Urinary bladder (tissue), 3 donors: ENCODE measurements at regions not wholly inside any gene's neighbourhood (a gene's known extent, or its start where the extent isn't known, plus 50 kb on each side); places are given as distances from the start of the nearest gene placed in this dataset.

ENCODE experiments used
- DNase-seq: peaks from one replicate; pipeline ENCODE4 v3.0.0-alpha.2; 2015; ENCODE audit errors: extremely low spot score
- H3K27ac ChIP-seq: one replicate; pipeline ENCODE4 v1.5.1; 2013; ENCODE audit warnings: low read depth, mild to moderate bottlenecking, moderate library complexity
- H3K36me3 ChIP-seq: one replicate; pipeline ENCODE4 v1.6.1; 2013; ENCODE audit warnings: mild to moderate bottlenecking, moderate library complexity; ENCODE audit not compliant: insufficient read depth
- H3K4me1 ChIP-seq: one replicate; pipeline ENCODE4 v1.6.1; 2013; ENCODE audit warnings: mild to moderate bottlenecking, moderate library complexity; ENCODE audit not compliant: insufficient read depth
- H3K4me3 ChIP-seq: one replicate; pipeline ENCODE4 v1.5.1; 2013; ENCODE audit warnings: low read depth, low read length
- WGBS: extraction: QIAGEN DNeasy Blood & Tissue Kit; methylation state at CpG from one replicate; pipeline ENCODE4 v1.1.7; 2013; 5-methylcytosine and 5-hydroxymethylcytosine counted together
- donor health status: healthy with polysubstance abuse.
- donor health status: healthy.

- Histone ChIP-seq H3K4me1 (no peaks in the 10 kb centered on the region), H3K4me3 (no peak overlapping the region), H3K27ac (no peak overlapping the region), H3K36me3 (no peaks in the 10 kb centered on the region)
- no peak for DNase-seq
- 90% methylated on average over 1 of the region's 1 CpG for WGBS
Observed at GRCh38 chr5:82674671-82675070, 396.5 kb upstream of the RPS23 start.

GRCh38 chr5:82673057-82673809 lies 395.1 kb upstream of the RPS23 start:
- 47% methylated on average over 6 of the region's 6 CpGs for WGBS
- H3K36me3 ChIP-seq: no peaks in the 10 kb centered on the region
- DNase-seq: no peak
- H3K27ac ChIP-seq: no peak overlapping the region
- no peaks in the 10 kb centered on the region for H3K4me1 ChIP-seq
- no peak overlapping the region for H3K4me3 ChIP-seq

GRCh38 chr5:82670692-82671091 lies 392.5 kb upstream of the RPS23 start:
- WGBS: 96% methylated on average over 3 of the region's 3 CpGs
- H3K27ac ChIP-seq: no peak overlapping the region
- H3K4me3 ChIP-seq: no peak overlapping the region
- H3K36me3 ChIP-seq: no peaks in the 10 kb centered on the region
- H3K4me1 ChIP-seq: no peaks in the 10 kb centered on the region
- DNase-seq: no peak

- Histone ChIP-seq H3K4me1 (no peaks in the 10 kb centered on the region), H3K36me3 (no peaks in the 10 kb centered on the region), H3K4me3 (no peak overlapping the region), H3K27ac (no peak overlapping the region)
- WGBS: 85% methylated on average over 1 of the region's 1 CpG
- DNase-seq: no peak
Observed at GRCh38 chr5:82669720-82670119, 391.6 kb upstream of the RPS23 start.

GRCh38 chr5:82666312-82666711 lies 388.2 kb upstream of the RPS23 start:
- no peak for DNase-seq
- H3K4me1 ChIP-seq: no peaks in the 10 kb centered on the region
- no peak overlapping the region for H3K4me3 ChIP-seq
- H3K36me3 ChIP-seq: no peaks in the 10 kb centered on the region
- no peak overlapping the region for H3K27ac ChIP-seq
- over 99% methylated on average over 2 of the region's 2 CpGs for WGBS

GRCh38 chr5:82664732-82665131 lies 386.6 kb upstream of the RPS23 start:
- H3K36me3 ChIP-seq: no peaks in the 10 kb centered on the region
- no peak overlapping the region for H3K4me3 ChIP-seq
- no peak for DNase-seq
- WGBS: 67% methylated on average over 3 of the region's 3 CpGs
- no peak overlapping the region for H3K27ac ChIP-seq
- H3K4me1 ChIP-seq: no peaks in the 10 kb centered on the region

GRCh38 chr5:82663225-82663624 lies 385.1 kb upstream of the RPS23 start:
- WGBS: 95% methylated on average over 4 of the region's 4 CpGs
- no peak for DNase-seq
- no peaks in the 10 kb centered on the region for H3K36me3 ChIP-seq
- no peak overlapping the region for H3K27ac ChIP-seq
- H3K4me3 ChIP-seq: no peak overlapping the region
- no peaks in the 10 kb centered on the region for H3K4me1 ChIP-seq

GRCh38 chr5:82662340-82662739 lies 384.2 kb upstream of the RPS23 start:
- no peak overlapping the region for H3K27ac ChIP-seq
- WGBS: 48% methylated on average over 1 of the region's 1 CpG
- no peak overlapping the region for H3K4me3 ChIP-seq
- no peaks in the 10 kb centered on the region for H3K4me1 ChIP-seq
- H3K36me3 ChIP-seq: no peaks in the 10 kb centered on the region
- DNase-seq: no peak

- no peak overlapping the region for H3K4me3 ChIP-seq
- no peaks in the 10 kb centered on the region for H3K4me1 ChIP-seq
- WGBS: 88% methylated on average over 1 of the region's 1 CpG
- no peaks in the 10 kb centered on the region for H3K36me3 ChIP-seq
- no peak for DNase-seq
- H3K27ac ChIP-seq: no peak overlapping the region
Observed at GRCh38 chr5:82661933-82662332, 383.8 kb upstream of the RPS23 start.

- Histone ChIP-seq H3K4me3 (no peak overlapping the region), H3K27ac (no peak overlapping the region)
- 91% methylated on average over 2 of the region's 2 CpGs for WGBS
Observed at GRCh38 chr5:82661462-82661861, 383.3 kb upstream of the RPS23 start.

GRCh38 chr5:82659115-82659514 lies 381.0 kb upstream of the RPS23 start:
- no peaks in the 10 kb centered on the region for H3K4me1 ChIP-seq
- 80% methylated on average over 2 of the region's 2 CpGs for WGBS
- DNase-seq: no peak
- H3K4me3 ChIP-seq: no peak overlapping the region
- no peak overlapping the region for H3K27ac ChIP-seq
- no peaks in the 10 kb centered on the region for H3K36me3 ChIP-seq

More at GRCh38 chr5:82661462-82661861, 383.3 kb upstream of the RPS23 start:
- no peak for DNase-seq
- Histone ChIP-seq H3K36me3 (no peaks in the 10 kb centered on the region), H3K4me1 (no peaks in the 10 kb centered on the region)

GRCh38 chr5:82657033-82657699 lies 379.0 kb upstream of the RPS23 start:
- Histone ChIP-seq H3K4me3 (no peak overlapping the region), H3K4me1 (no peaks in the 10 kb centered on the region), H3K36me3 (no peaks in the 10 kb centered on the region), H3K27ac (no peak overlapping the region)
- 61% methylated on average over 5 of the region's 5 CpGs for WGBS
- DNase-seq: no peak

- WGBS: 26% methylated on average over 2 of the region's 2 CpGs
- DNase-seq: no peak
- H3K27ac ChIP-seq: no peak overlapping the region
Observed at GRCh38 chr5:82656341-82656761, 378.2 kb upstream of the RPS23 start.

GRCh38 chr5:82655078-82655477 lies 376.9 kb upstream of the RPS23 start:
- no peak for DNase-seq
- WGBS: 86% methylated on average over 7 of the region's 7 CpGs
- H3K36me3 ChIP-seq: no peaks in the 10 kb centered on the region
- H3K4me3 ChIP-seq: no peak overlapping the region
- H3K27ac ChIP-seq: no peak overlapping the region
- H3K4me1 ChIP-seq: no peaks in the 10 kb centered on the region

More at GRCh38 chr5:82656341-82656761, 378.2 kb upstream of the RPS23 start:
- H3K36me3 ChIP-seq: no peaks in the 10 kb centered on the region
- no peak overlapping the region for H3K4me3 ChIP-seq
- H3K4me1 ChIP-seq: no peaks in the 10 kb centered on the region
